ENCODE measurements at regions not wholly inside any gene's neighbourhood (a gene's known extent, or its start where the extent isn't known, plus 50 kb on each side); places are given as distances from the start of the nearest gene placed in this dataset.

DNA sequence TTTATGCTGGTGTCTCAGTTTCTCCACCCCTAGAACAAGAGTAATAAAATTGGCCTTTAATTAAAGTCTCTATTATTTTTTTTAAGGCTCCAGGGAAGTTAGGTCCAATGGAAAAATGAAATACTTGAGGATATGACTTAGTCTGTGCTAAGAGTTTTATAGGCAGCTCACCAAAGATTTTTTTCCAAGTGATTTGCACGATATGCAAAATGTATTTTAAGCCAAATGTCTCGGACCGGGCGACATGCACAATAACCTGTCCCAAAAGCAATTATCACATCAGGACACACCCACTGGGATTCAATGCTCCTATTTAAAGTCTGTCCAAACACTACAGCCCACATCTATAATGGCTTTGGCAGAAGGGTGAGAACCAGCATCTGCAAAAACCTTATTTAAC lies 136.1 kb upstream of the ANKH start:
- H3K79me1 ChIP-seq (ENCODE audit: low read depth, low read length): no peaks in the 10 kb centered on the region
- H4K20me1 ChIP-seq (replicated peaks in 1 of 2; ENCODE audit: control insufficient read depth in 1 of 2, insufficient read depth in 2 of 2, low read length in 2 of 2): no peaks in the 10 kb centered on the region
- no peak overlapping the region for H2AFZ ChIP-seq (ENCODE audit: low read length)
- H3K4me1 ChIP-seq (replicated peaks in 1 of 4; ENCODE audit: control insufficient read depth in 3 of 4, insufficient read depth in 4 of 4, low read length in 3 of 4): peaks cover 0 to 3% (median 0%) of the 10 kb centered on the region in 4 experiments; a peak in 2 of 7 replicates
- no peak overlapping the region for H4K91ac ChIP-seq (replicated peaks; ENCODE audit: insufficient read length, low read length)
- no peak overlapping the region for H3K4ac ChIP-seq (replicated peaks; ENCODE audit: insufficient read length, low read depth, low read length)
- H2AK5ac ChIP-seq (ENCODE audit: low read depth, low read length): no peak overlapping the region
- H2BK5ac ChIP-seq (ENCODE audit: low read depth, low read length): no peak overlapping the region
- H2BK15ac ChIP-seq (ENCODE audit: low read length): no peak overlapping the region
- H2BK120ac ChIP-seq (replicated peaks; ENCODE audit: low read depth, low read length): no peak overlapping the region
- H3K4me2 ChIP-seq (ENCODE audit: insufficient read depth in 1 of 2, low read depth in 2 of 2, low read length in 2 of 2): no peak overlapping the region
- no peak overlapping the region for H2BK12ac ChIP-seq (ENCODE audit: low read depth, low read length)
- H3K9me3 ChIP-seq (ENCODE audit: insufficient read depth in 2 of 2, low read depth in 1 of 2, low read length in 1 of 2): no peaks in the 10 kb centered on the region
- no peak overlapping the region for H3K14ac ChIP-seq (ENCODE audit: insufficient read length)
- H3K79me2 ChIP-seq (ENCODE audit: control insufficient read depth in 1 of 2, insufficient read depth in 2 of 2, low read length in 2 of 2): no peaks in the 10 kb centered on the region
- CTCF ChIA-PET (ENCODE audit: partially characterized antibody): interaction anchor here (0.6 to 9.1 kb wide), 2 partner anchors 281 to 487 kb away, joined by 3 to 93 read pairs; no protein-coding TSS in a partner anchor
- POLR2A ChIA-PET (ENCODE audit: partially characterized antibody): no interaction called here
- DNase-seq (ENCODE audit: low read depth in 1 of 2, low spot score in 2 of 2) (no peak), FAIRE-seq (no peak)
- H3K27ac ChIP-seq (ENCODE audit: low read depth, low read length): no peak overlapping the region
- WGBS, 2 experiments (ENCODE audit: extremely low coverage in 1 of 2, insufficient coverage in 1 of 2, insufficient read length in 1 of 2, insufficient replicate concordance in 2 of 2, low coverage in 1 of 2, low lambda C conversion rate in 2 of 2, missing lambda C conversion rate in 1 of 2): 98% methylated on average over 4 of the region's 4 CpGs; no CpG with 5 or more reads in 1 of the 2 experiments
- H3K56ac ChIP-seq (replicated peaks; ENCODE audit: insufficient read length, low read depth, low read length): no peak overlapping the region
- H3K36me3 ChIP-seq (ENCODE audit: control insufficient read depth in 2 of 4, insufficient read depth in 4 of 4, low read length in 3 of 4): no peaks in the 10 kb centered on the region
- H3K18ac ChIP-seq (ENCODE audit: extremely low read depth, low read length): no peak overlapping the region
- H3K27me3 ChIP-seq (replicated peaks in 1 of 4; ENCODE audit: control insufficient read depth in 3 of 4, extremely low read depth in 1 of 4, insufficient read depth in 3 of 4, low read length in 3 of 4): no peaks in the 10 kb centered on the region
- no peaks in the 10 kb centered on the region for H3K23me2 ChIP-seq (ENCODE audit: low read depth, low read length)
- no peak overlapping the region for H4K8ac ChIP-seq (ENCODE audit: extremely low read depth, insufficient read depth, low read length)
- H2BK20ac ChIP-seq (ENCODE audit: low read length): no peak overlapping the region
- no peak overlapping the region for H3K9ac ChIP-seq (replicated peaks in 1 of 4; ENCODE audit: extremely low read depth in 1 of 4, low read depth in 3 of 4, low read length in 3 of 4)
- no peak overlapping the region for H3K4me3 ChIP-seq (ENCODE audit: extremely low read depth in 1 of 4, insufficient read depth in 2 of 4, low read depth in 3 of 4, low read length in 4 of 4)
- no peak overlapping the region for H4K5ac ChIP-seq (ENCODE audit: insufficient read length, low read depth, low read length)
- no peak overlapping the region for H3K23ac ChIP-seq (ENCODE audit: insufficient read length)
- TF ChIP-seq SP1 (IDR thresholded peaks at IDR 0.05; ENCODE audit: low read depth, low read length) (no peak), BRCA1 (IDR thresholded peaks at IDR 0.05; ENCODE audit: low read depth, low read length) (no peak), JUND (IDR thresholded peaks at IDR 0.05; ENCODE audit: low read length) (no peak)

Data from H1 (cell line).